ENCODE measurements at regions not wholly inside any gene's neighbourhood (a gene's known extent, or its start where the extent isn't known, plus 50 kb on each side); places are given as distances from the start of the nearest gene placed in this dataset.

DNA sequence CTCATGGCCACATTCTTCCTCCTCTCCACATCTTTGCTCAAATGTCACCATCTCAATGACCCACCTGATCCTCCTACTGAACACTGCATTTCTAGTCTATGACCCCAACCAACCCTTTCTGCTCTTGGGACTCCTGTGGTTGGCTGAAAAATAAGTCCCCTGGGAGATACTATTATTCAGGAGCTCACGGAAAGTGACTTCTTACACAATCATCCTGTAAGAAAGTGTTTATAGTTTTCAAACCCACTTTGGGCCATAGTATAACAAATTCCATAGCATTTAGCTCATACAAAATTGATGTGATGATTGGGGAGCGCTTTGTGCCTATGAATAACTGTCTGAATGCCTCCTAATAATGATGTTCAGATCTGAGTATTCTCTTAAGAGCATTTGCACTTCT is 161.4 kb upstream of the HS3ST1 start:
- Histone ChIP-seq H3K27me3 (no peaks in the 10 kb centered on the region), H3K4me1 (peaks cover 0 to 6% (median 0%) of the 10 kb centered on the region in 9 donors), H3K4me3 (no peak overlapping the region), H3K36me3 (no peaks in the 10 kb centered on the region), H3K9me3 (no peaks in the 10 kb centered on the region), H3K27ac (no peak overlapping the region)
- no peak for DNase-seq
- ATAC-seq, result no peak
- TF ChIP-seq, protein P1, sequence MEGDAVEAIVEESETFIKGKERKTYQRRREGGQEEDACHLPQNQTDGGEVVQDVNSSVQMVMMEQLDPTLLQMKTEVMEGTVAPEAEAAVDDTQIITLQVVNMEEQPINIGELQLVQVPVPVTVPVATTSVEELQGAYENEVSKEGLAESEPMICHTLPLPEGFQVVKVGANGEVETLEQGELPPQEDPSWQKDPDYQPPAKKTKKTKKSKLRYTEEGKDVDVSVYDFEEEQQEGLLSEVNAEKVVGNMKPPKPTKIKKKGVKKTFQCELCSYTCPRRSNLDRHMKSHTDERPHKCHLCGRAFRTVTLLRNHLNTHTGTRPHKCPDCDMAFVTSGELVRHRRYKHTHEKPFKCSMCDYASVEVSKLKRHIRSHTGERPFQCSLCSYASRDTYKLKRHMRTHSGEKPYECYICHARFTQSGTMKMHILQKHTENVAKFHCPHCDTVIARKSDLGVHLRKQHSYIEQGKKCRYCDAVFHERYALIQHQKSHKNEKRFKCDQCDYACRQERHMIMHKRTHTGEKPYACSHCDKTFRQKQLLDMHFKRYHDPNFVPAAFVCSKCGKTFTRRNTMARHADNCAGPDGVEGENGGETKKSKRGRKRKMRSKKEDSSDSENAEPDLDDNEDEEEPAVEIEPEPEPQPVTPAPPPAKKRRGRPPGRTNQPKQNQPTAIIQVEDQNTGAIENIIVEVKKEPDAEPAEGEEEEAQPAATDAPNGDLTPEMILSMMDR (IDR thresholded peaks at IDR 0.05), result no peak
- intact Hi-C loops (cut with DNase I), result no loop called here
- 42 to 77% methylated on average over 2 of the region's 2 CpGs for WGBS, 2 donors

DNA sequence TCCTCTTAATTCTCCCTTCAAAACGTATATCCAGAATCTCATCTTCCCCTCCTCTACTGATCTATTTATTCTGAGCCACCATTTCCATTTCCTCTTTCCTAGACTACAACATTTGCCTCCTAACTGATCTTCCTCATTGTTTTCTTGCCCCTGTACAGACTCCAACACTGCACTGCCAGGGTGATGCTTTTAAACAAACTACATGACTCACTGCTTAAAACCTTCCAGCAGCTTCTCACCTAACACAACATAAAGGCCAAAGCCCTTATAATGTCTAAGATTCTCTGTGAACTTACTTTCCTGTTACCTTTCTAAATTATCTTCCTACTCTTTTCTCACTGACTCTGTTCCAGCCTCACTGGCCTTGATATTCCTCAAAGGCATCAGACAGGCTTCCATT is 161.0 kb upstream of the HS3ST1 start:
- ATAC-seq, result no peak
- 65 to 68% methylated on average over 1 of the region's 1 CpG for WGBS, 2 donors
- Histone ChIP-seq H3K4me1 (peaks cover 0 to 6% (median 0%) of the 10 kb centered on the region in 9 donors), H3K36me3 (no peaks in the 10 kb centered on the region), H3K9me3 (no peaks in the 10 kb centered on the region), H3K4me3 (no peak overlapping the region), H3K27ac (no peak overlapping the region), H3K27me3 (no peaks in the 10 kb centered on the region)
- intact Hi-C loops (cut with DNase I), result no loop called here
- TF ChIP-seq, protein P1 (IDR thresholded peaks at IDR 0.05), result no peak
- DNase-seq, result no peak

DNA sequence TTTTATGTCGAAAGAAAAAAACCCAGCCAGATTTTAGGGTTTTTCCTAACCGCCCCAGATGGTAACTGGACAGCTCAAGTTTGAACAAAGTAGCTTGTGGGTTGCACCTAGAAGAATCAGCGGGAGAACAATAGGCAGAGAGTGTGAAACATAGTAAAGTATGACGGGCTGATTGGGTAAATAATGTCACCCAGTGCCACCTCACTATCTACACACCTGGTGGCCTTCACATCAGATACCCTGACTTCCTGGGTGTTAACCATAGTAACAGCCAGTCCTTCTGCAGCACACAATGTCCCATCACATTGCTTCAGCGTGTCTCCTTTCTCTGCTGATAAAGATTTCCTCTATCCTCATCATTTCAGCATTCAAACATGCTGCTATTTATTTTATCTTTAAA is 159.1 kb upstream of the HS3ST1 start:
- H3K4me3 ChIP-seq, result no peak overlapping the region
- WGBS, 2 donors, result 91 to 92% methylated on average over 5 of the region's 5 CpGs
- TF ChIP-seq, protein P1 (IDR thresholded peaks at IDR 0.05), result no peak
- no peaks in the 10 kb centered on the region for H3K27me3 ChIP-seq
- no peaks in the 10 kb centered on the region for H3K36me3 ChIP-seq
- no peaks in the 10 kb centered on the region for H3K9me3 ChIP-seq
- intact Hi-C loops (cut with DNase I), result no loop called here
- H3K4me1 ChIP-seq, result peaks cover 0 to 6% (median 0%) of the 10 kb centered on the region in 9 donors
- DNase-seq (no peak), ATAC-seq (no peak)
- no peak overlapping the region for H3K27ac ChIP-seq

DNA sequence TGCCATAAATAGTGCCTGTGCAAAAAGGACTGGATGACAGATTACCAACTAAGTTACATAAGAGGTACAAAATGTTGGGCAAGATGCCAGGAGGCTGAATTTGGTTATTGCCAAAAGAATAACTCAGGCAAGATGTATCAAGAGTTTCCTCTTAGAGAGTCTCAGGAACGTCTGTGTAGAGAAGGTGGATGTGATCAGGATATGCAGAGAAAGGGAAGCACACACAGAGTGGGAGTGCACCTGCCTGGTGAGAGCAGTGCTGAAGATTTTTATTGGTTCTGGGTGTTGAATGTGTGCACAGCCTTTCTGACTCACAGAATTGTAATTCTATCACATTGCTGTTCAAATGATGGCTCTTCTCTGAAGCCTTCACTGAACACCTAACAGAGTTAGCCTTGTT is 156.8 kb upstream of the HS3ST1 start:
- Histone ChIP-seq H3K4me3 (no peak overlapping the region), H3K27ac (no peak overlapping the region), H3K4me1 (peaks cover 0 to 6% (median 0%) of the 10 kb centered on the region in 9 donors), H3K27me3 (no peaks in the 10 kb centered on the region), H3K9me3 (peaks cover 0 to 16% (median 0%) of the 10 kb centered on the region in 11 donors), H3K36me3 (no peaks in the 10 kb centered on the region)
- peak in 1 of 2 donors; percentile 9 for DNase-seq
- TF ChIP-seq, protein P1 (IDR thresholded peaks at IDR 0.05), result no peak
- intact Hi-C loops (cut with DNase I), result no loop called here
- WGBS, 2 donors, result 7 to 8% methylated on average over 1 of the region's 1 CpG
- ATAC-seq, result no peak

DNA sequence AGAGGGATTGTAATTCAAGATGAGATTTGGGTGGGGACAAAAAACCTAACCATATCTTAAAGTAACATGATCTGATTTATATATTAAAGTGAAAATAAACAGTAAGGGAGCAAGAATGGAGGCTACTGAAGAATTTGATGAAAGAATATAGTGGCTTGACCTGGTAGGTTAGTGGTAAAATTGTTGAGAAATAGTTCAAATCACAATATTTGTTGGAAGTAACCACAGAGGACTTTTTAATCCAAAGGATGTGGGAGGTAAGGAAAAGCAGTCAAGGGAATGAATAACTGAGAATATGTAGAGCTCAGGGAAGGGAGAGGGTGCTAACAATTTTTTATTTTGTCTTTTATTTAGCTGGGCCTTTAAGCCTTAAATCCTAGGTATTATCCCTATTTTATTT is 139.8 kb upstream of the HS3ST1 start:
- intact Hi-C loops (cut with DNase I), result no loop called here
- DNase-seq, result no peak
- TF ChIP-seq, protein P1 (IDR thresholded peaks at IDR 0.05), result no peak
- Histone ChIP-seq H3K27me3 (no peaks in the 10 kb centered on the region), H3K27ac (no peak overlapping the region), H3K4me3 (no peak overlapping the region), H3K9me3 (no peaks in the 10 kb centered on the region), H3K36me3 (no peaks in the 10 kb centered on the region), H3K4me1 (no peaks in the 10 kb centered on the region)
- ATAC-seq, result no peak
